H9 (cell line): ENCODE measurements at regions not wholly inside any gene's neighbourhood (a gene's known extent, or its start where the extent isn't known, plus 50 kb on each side); places are given as distances from the start of the nearest gene placed in this dataset.

Experiments
- DNase-seq: peaks from one replicate; pipeline ENCODE4 v3.0.0-alpha.2; 2017
- H2AFZ ChIP-seq: one replicate; pipeline ENCODE4 v1.6.1; 2013; ENCODE audit warnings: mild to moderate bottlenecking, low read length, control low read depth, moderate library complexity
- H2AK5ac ChIP-seq: 2 replicates; pipeline ENCODE4 v1.6.1; 2013; ENCODE audit warnings: low read length, control low read depth, mixed read lengths; ENCODE audit not compliant: insufficient read length
- H2BK120ac ChIP-seq: one replicate; pipeline ENCODE4 v1.6.1; 2013; ENCODE audit warnings: low read depth, mild to moderate bottlenecking, low read length, control low read depth, inconsistent platforms; ENCODE audit not compliant: poor library complexity, severe bottlenecking
- H2BK12ac ChIP-seq: 2 replicates; pipeline ENCODE4 v1.6.1; 2013; ENCODE audit warnings: low read length, control low read depth, mixed read lengths, low read depth; ENCODE audit not compliant: insufficient read length
- H2BK15ac ChIP-seq: 2 replicates; pipeline ENCODE4 v1.6.1; 2013; ENCODE audit warnings: low read depth, low read length, control low read depth
- H2BK20ac ChIP-seq: one replicate; pipeline ENCODE4 v1.6.1; 2013; ENCODE audit warnings: low read depth, mild to moderate bottlenecking, low read length, control low read depth, inconsistent platforms; ENCODE audit not compliant: poor library complexity, severe bottlenecking
- H2BK5ac ChIP-seq: 2 replicates; pipeline ENCODE4 v1.6.1; 2013; ENCODE audit warnings: low read length, control low read depth, mixed read lengths; ENCODE audit not compliant: insufficient read length
- H3K14ac ChIP-seq: 2 replicates; pipeline ENCODE4 v1.6.1; 2013; ENCODE audit warnings: low read length, control low read depth; ENCODE audit not compliant: insufficient read depth
- H3K18ac ChIP-seq: 2 replicates; pipeline ENCODE4 v1.6.1; 2013; ENCODE audit warnings: low read depth, mild to moderate bottlenecking, mixed read lengths, low read length, control low read depth; ENCODE audit not compliant: insufficient read length
- H3K23ac ChIP-seq: 2 replicates; pipeline ENCODE4 v1.6.1; 2013; ENCODE audit warnings: low read length, control low read depth, mixed read lengths, low read depth; ENCODE audit not compliant: insufficient read length
- H3K23me2 ChIP-seq: 2 replicates; pipeline ENCODE4 v1.6.1; 2013; ENCODE audit warnings: low read depth, mild to moderate bottlenecking, mixed read lengths, low read length, control low read depth; ENCODE audit not compliant: insufficient read length, poor library complexity, severe bottlenecking
- H3K27ac ChIP-seq: 2 replicates; pipeline ENCODE4 v1.5.1; 2013; ENCODE audit warnings: low read length, control low read depth, mixed read lengths, low read depth; ENCODE audit not compliant: insufficient read length
- H3K27me3 ChIP-seq: 2 replicates; pipeline ENCODE4 v1.6.1; 2013; ENCODE audit warnings: low read length, control low read depth, inconsistent platforms; ENCODE audit not compliant: insufficient read depth
- H3K4ac ChIP-seq: 2 replicates; pipeline ENCODE4 v1.6.1; 2013; ENCODE audit warnings: low read depth, mild to moderate bottlenecking, control low read depth, inconsistent platforms, low read length, moderate library complexity
- H3K4me1 ChIP-seq: 2 replicates; pipeline ENCODE4 v1.6.1; 2013; ENCODE audit warnings: low read length, control low read depth, inconsistent platforms; ENCODE audit not compliant: insufficient read depth
- H3K4me2 ChIP-seq: 2 replicates; pipeline ENCODE4 v1.6.1; 2013; ENCODE audit warnings: low read length, control low read depth, mixed read lengths; ENCODE audit not compliant: insufficient read length, insufficient read depth
- H3K56ac ChIP-seq: 2 replicates; pipeline ENCODE4 v1.6.1; 2013; ENCODE audit warnings: low read depth, mild to moderate bottlenecking, mixed read lengths, low read length, control low read depth; ENCODE audit not compliant: insufficient read length
- H3K79me1 ChIP-seq: 2 replicates; pipeline ENCODE4 v1.6.1; 2013; ENCODE audit warnings: low read depth, mild to moderate bottlenecking, moderate library complexity, low read length, control low read depth, inconsistent platforms; ENCODE audit not compliant: insufficient read depth, poor library complexity, severe bottlenecking
- H3K79me2 ChIP-seq: 2 replicates; pipeline ENCODE4 v1.6.1; 2013; ENCODE audit warnings: low read length, control low read depth, inconsistent platforms; ENCODE audit not compliant: insufficient read depth
- H3K9ac ChIP-seq: 2 replicates; pipeline ENCODE4 v1.6.1; 2013; ENCODE audit warnings: low read length, control low read depth, mixed read lengths; ENCODE audit not compliant: insufficient read length; ENCODE audit errors: extremely low read depth
- H3K9me3 ChIP-seq: one replicate; pipeline ENCODE4 v1.6.1; 2013; ENCODE audit warnings: low read depth, low read length, inconsistent platforms; ENCODE audit not compliant: control insufficient read depth
- H3T11ph ChIP-seq: one replicate; pipeline ENCODE4 v1.6.1; 2013; ENCODE audit warnings: mild to moderate bottlenecking, low read length, control low read depth, inconsistent platforms
- H4K20me1 ChIP-seq: one replicate; pipeline ENCODE4 v1.6.1; 2013; ENCODE audit not compliant: control insufficient read depth, insufficient read length, insufficient read depth
- H4K5ac ChIP-seq: 2 replicates; pipeline ENCODE4 v1.6.1; 2013; ENCODE audit warnings: low read depth, mild to moderate bottlenecking, mixed read lengths, low read length, control low read depth; ENCODE audit not compliant: insufficient read length
- H4K8ac ChIP-seq: replicated peaks from 2 replicates; pipeline ENCODE4 v1.6.1; 2013; ENCODE audit warnings: low read length, control low read depth, mixed read lengths, low read depth; ENCODE audit not compliant: insufficient read length
- H4K91ac ChIP-seq: 2 replicates; pipeline ENCODE4 v1.6.1; 2013; ENCODE audit warnings: low read depth, mild to moderate bottlenecking, moderate library complexity, mixed read lengths, low read length, control low read depth; ENCODE audit not compliant: insufficient read length
- H3K27ac Mint-ChIP-seq, 3 experiments: 2 replicates in 2 of 3; 3 replicates in 1 of 3; pipeline ENCODE4 v1.8.0; 2020 to 2021; ENCODE audit warnings: mixed read lengths in 3 of 3, mild to moderate bottlenecking in 1 of 3, moderate library complexity in 1 of 3
- H3K27me3 Mint-ChIP-seq: 2 replicates; pipeline ENCODE4 v1.8.0; 2021; ENCODE audit warnings: low read depth, mild to moderate bottlenecking, moderate library complexity, mixed read lengths
- H3K36me3 Mint-ChIP-seq, 3 experiments: 2 replicates in 2 of 3; 3 replicates in 1 of 3; pipeline ENCODE4 v1.8.0; 2020 to 2021; ENCODE audit warnings: low read depth in 3 of 3, mixed read lengths in 3 of 3; ENCODE audit not compliant: insufficient read depth in 1 of 3
- H3K4me1 Mint-ChIP-seq, 2 experiments: 2 replicates each; pipeline ENCODE4 v1.8.0; 2020; ENCODE audit warnings: mixed read lengths in 2 of 2
- H3K4me3 Mint-ChIP-seq, 2 experiments: 2 replicates in 1 of 2; 3 replicates in 1 of 2; pipeline ENCODE4 v1.8.0; 2020 to 2021; ENCODE audit warnings: mild to moderate bottlenecking in 2 of 2, mixed read lengths in 2 of 2, moderate library complexity in 1 of 2
- H3K9me3 Mint-ChIP-seq, 2 experiments: 2 replicates in 1 of 2; 3 replicates in 1 of 2; pipeline ENCODE4 v1.8.0; 2020; ENCODE audit warnings: mild to moderate bottlenecking in 2 of 2, mixed read lengths in 2 of 2, moderate library complexity in 1 of 2
- WGBS: extraction: QIAGEN DNeasy Blood & Tissue Kit; methylation state at CpG from one replicate; pipeline ENCODE4 v1.1.7; 2013; ENCODE audit warnings: missing lambda C conversion rate, low lambda C conversion rate, mixed read lengths; ENCODE audit not compliant: insufficient read length; ENCODE audit errors: extremely low coverage; 5-methylcytosine and 5-hydroxymethylcytosine counted together
- TF ChIP-seq, protein P1 (sequence below): fragments of 200-600 bp; sonication (generic); conservative IDR thresholded peaks from 3 replicates; pipeline ENCODE4 v1.8.0; 2021; ENCODE audit warnings: antibody characterized with exemption, mild to moderate bottlenecking

DNA sequence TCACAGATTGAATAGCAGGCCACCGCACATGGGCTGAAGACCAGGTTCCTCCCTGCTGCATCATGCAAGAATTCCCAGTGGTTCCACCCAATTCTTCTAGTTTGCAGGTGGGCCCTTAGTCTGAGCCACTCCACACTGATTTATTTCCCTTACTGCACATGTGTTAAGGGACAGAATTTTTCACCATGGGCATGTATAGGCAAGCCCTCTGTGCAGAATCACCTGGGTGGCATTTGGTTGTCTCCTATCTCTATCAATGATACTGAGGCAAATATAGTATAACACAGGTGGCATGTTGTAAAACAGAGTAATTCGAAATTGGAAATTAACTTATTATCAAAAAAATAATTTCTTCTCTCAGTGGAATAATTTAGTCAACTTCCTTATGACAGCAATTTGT is 1892.4 kb downstream of the NCAM2 start:
- TF ChIP-seq, protein P1, sequence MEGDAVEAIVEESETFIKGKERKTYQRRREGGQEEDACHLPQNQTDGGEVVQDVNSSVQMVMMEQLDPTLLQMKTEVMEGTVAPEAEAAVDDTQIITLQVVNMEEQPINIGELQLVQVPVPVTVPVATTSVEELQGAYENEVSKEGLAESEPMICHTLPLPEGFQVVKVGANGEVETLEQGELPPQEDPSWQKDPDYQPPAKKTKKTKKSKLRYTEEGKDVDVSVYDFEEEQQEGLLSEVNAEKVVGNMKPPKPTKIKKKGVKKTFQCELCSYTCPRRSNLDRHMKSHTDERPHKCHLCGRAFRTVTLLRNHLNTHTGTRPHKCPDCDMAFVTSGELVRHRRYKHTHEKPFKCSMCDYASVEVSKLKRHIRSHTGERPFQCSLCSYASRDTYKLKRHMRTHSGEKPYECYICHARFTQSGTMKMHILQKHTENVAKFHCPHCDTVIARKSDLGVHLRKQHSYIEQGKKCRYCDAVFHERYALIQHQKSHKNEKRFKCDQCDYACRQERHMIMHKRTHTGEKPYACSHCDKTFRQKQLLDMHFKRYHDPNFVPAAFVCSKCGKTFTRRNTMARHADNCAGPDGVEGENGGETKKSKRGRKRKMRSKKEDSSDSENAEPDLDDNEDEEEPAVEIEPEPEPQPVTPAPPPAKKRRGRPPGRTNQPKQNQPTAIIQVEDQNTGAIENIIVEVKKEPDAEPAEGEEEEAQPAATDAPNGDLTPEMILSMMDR = no peak
- DNase-seq = no peak

More for the DNA sequence above, 1892.4 kb downstream of the NCAM2 start:
- WGBS = no CpG with 5 or more reads among the region's 2 CpGs
- Histone ChIP-seq H2BK20ac (no peak overlapping the region), H3T11ph (no peak overlapping the region), H4K91ac (no peak overlapping the region), H3K23ac (no peak overlapping the region), H3K23me2 (no peaks in the 10 kb centered on the region), H3K56ac (no peak overlapping the region), H3K27ac (no peak overlapping the region), H2BK5ac (no peak overlapping the region), H4K20me1 (no peaks in the 10 kb centered on the region), H3K14ac (no peak overlapping the region), H3K79me2 (no peaks in the 10 kb centered on the region), H3K9ac (no peak overlapping the region), H3K79me1 (no peaks in the 10 kb centered on the region), H2BK120ac (no peak overlapping the region), H3K4ac (no peak overlapping the region), H2BK12ac (no peak overlapping the region), H3K4me1 (peaks cover 2% of the 10 kb centered on the region; the same call in 1 of the 2 replicates), H2BK15ac (no peak overlapping the region), H3K27me3 (no peaks in the 10 kb centered on the region), H3K18ac (no peak overlapping the region), H2AK5ac (no peak overlapping the region), H4K5ac (no peak overlapping the region), H3K9me3 (no peaks in the 10 kb centered on the region), H3K4me2 (no peak overlapping the region), H4K8ac (no peak overlapping the region), H2AFZ (no peak overlapping the region)
- H3K4me3 Mint-ChIP-seq = no peak overlapping the region
- H3K9me3 Mint-ChIP-seq = peaks cover 0 to 2% of the 10 kb centered on the region in 2 experiments; a peak in 2 of 5 replicates
- no peaks in the 10 kb centered on the region for H3K36me3 Mint-ChIP-seq
- H3K4me1 Mint-ChIP-seq = peaks cover 8 to 16% of the 10 kb centered on the region in 2 experiments
- H3K27me3 Mint-ChIP-seq = no peaks in the 10 kb centered on the region
- H3K27ac Mint-ChIP-seq = no peak overlapping the region
